SH-SY5Y (cell line): ENCODE measurements at regions not wholly inside any gene's neighbourhood (a gene's known extent, or its start where the extent isn't known, plus 50 kb on each side); places are given as distances from the start of the nearest gene placed in this dataset.

Experiments used
- GATA2 ChIP-seq: IDR thresholded peaks from 2 replicates; pipeline ENCODE4 v1.6.1; 2011; ENCODE audit warnings: mild to moderate bottlenecking, low read depth, low read length
- GATA3 ChIP-seq: IDR thresholded peaks from 2 replicates; pipeline ENCODE4 v1.6.1; 2011; ENCODE audit warnings: low read depth, mild to moderate bottlenecking, low read length, moderate library complexity

GRCh38 chr6:140905050-140905449 lies 1227.7 kb upstream of the GJE1 start:
- TF ChIP-seq GATA3: no peak
- no peak for TF ChIP-seq GATA2
